Adrenal gland (tissue), 9 donors: ENCODE measurements at regions not wholly inside any gene's neighbourhood (a gene's known extent, or its start where the extent isn't known, plus 50 kb on each side); places are given as distances from the start of the nearest gene placed in this dataset.

ENCODE experiments used
- DNase-seq, 7 donors: peaks; one replicate each; pipeline ENCODE4 v3.0.0-alpha.2; 2019 to 2020
- H3K27ac ChIP-seq, 5 donors: fragments of 200-600 bp; sonication (generic) in 4 of 5; 1 replicate in 3 of 5; 2 replicates in 2 of 5; pipeline versions ENCODE4 v1.5.1 to v1.8.0; 2016 to 2020; ENCODE audit warnings: mild to moderate bottlenecking in 1 of 5
- H3K27me3 ChIP-seq: fragments of 200-600 bp; 2 replicates; pipeline ENCODE4 v1.8.0; 2021
- H3K36me3 ChIP-seq, 2 donors: fragments of 200-600 bp; replicated peaks in 1 of 2; 1 replicate in 1 of 2; 2 replicates in 1 of 2; pipeline versions ENCODE4 v1.5.1 to v1.8.0; 2018 to 2022
- H3K4me1 ChIP-seq, 2 donors: fragments of 200-600 bp; replicated peaks in 1 of 2; 1 replicate in 1 of 2; 2 replicates in 1 of 2; pipeline versions ENCODE4 v1.5.1 to v1.8.0; 2018 to 2021
- H3K4me3 ChIP-seq, 4 donors: fragments of 200-600 bp; sonication (generic) in 3 of 4; one replicate each; pipeline ENCODE4 v1.5.1; 2016 to 2018
- H3K9me3 ChIP-seq, 3 donors: fragments of 200-600 bp; sonication (generic) in 1 of 3; replicated peaks in 1 of 3; 1 replicate in 2 of 3; 2 replicates in 1 of 3; pipeline versions ENCODE4 v1.5.1 to v1.8.0; 2016 to 2021
- POLR2A ChIP-seq, 2 donors: fragments of 450-650 bp; IDR thresholded peaks; one replicate each; pipeline ENCODE4 v1.6.1; 2017; ENCODE audit warnings: antibody characterized with exemption in 2 of 2, mild to moderate bottlenecking in 2 of 2, moderate library complexity in 1 of 2
- WGBS, 4 donors: extraction: QIAGEN DNeasy Blood & Tissue Kit in 2 of 4; methylation state at CpG; one replicate each; pipeline versions ENCODE4 v1.1.5 to v1.1.7; 2013 to 2017; 5-methylcytosine and 5-hydroxymethylcytosine counted together
- intact Hi-C, 2 donors: fragments of 100-400 bp; cut with DNase I; formaldehyde crosslinking; loops; one replicate each; pipeline versions ENCODE4 v1.14.1 to v1.15.0; 2022 to 2023
- TF ChIP-seq, protein P1 (sequence below), 6 experiments: fragments of 450-650 bp in 4 of 6; fragments of 200-600 bp in 2 of 6; sonication (generic) in 1 of 6; IDR thresholded peaks; 1 replicate in 5 of 6; 2 replicates in 1 of 6; pipeline versions ENCODE4 v1.5.1 to v1.8.0; 2016 to 2021; ENCODE audit warnings: antibody characterized with exemption in 6 of 6, mild to moderate bottlenecking in 2 of 6, moderate library complexity in 1 of 6
- donor health status: healthy with polysubstance abuse.
- donor health status: Bipolar disorder and iron deficiency.
- donor health status: DM: yes; HTN: yes; CAD: no.
- donor health status: DM: no; HTN: no; CAD: no.
- donor health status: DM: no; HTN: no; CAD: no.

DNA sequence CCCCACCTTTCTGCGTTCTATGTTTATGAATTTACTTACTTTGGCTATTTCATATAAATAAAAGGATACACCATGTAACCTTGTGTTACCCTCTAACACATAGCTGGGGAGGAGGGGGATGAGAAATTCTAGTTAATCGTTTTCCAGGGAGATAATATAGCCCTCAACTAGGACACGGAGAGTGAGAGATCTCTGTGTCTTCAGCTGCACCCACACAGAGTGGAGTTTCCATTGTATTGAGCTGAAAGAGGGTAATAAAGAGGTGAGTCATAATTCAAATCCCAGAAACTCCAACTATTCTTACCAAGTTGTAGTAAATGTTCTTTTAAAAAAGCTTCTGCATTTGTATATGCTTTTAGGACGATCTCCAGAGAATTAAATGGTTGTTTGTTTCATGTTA, 110.1 kb upstream of the SULT1C3 start:
- Histone ChIP-seq H3K27me3 (no peaks in the 10 kb centered on the region), H3K4me1 (peaks cover 0 to 4% of the 10 kb centered on the region in 2 donors), H3K36me3 (no peaks in the 10 kb centered on the region), H3K4me3 (no peak overlapping the region), H3K9me3 (no peaks in the 10 kb centered on the region), H3K27ac (no peak overlapping the region)
- intact Hi-C loops, result no loop called here
- WGBS, 4 donors, result 41 to 51% (median 46%) methylated on average over 4 of the region's 4 CpGs
- TF ChIP-seq, protein P1, sequence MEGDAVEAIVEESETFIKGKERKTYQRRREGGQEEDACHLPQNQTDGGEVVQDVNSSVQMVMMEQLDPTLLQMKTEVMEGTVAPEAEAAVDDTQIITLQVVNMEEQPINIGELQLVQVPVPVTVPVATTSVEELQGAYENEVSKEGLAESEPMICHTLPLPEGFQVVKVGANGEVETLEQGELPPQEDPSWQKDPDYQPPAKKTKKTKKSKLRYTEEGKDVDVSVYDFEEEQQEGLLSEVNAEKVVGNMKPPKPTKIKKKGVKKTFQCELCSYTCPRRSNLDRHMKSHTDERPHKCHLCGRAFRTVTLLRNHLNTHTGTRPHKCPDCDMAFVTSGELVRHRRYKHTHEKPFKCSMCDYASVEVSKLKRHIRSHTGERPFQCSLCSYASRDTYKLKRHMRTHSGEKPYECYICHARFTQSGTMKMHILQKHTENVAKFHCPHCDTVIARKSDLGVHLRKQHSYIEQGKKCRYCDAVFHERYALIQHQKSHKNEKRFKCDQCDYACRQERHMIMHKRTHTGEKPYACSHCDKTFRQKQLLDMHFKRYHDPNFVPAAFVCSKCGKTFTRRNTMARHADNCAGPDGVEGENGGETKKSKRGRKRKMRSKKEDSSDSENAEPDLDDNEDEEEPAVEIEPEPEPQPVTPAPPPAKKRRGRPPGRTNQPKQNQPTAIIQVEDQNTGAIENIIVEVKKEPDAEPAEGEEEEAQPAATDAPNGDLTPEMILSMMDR (IDR thresholded peaks at IDR 0.05), result no peak
- TF ChIP-seq POLR2A (IDR thresholded peaks at IDR 0.05), result no peak
- DNase-seq, result no peak

DNA sequence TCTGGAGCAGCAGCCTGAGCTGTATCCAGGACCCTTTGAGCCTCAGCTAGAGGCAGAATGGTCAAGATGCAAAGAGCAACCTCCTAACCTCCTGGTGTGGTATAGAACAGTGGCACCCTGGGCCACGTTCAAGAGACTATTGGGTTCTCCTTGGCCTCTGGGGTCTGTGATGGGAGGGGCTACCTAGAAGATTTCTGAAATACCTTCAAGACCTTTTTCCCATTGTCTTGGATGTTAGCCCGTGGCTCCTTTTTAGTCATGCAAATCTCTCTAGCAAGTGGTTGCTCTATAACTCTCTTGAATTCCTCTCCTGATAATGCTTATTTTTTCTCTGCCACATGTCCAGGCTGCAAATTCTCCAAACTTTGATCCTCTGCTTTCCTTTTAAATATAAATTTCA, 106.3 kb upstream of the SULT1C3 start:
- TF ChIP-seq, protein P1 (IDR thresholded peaks at IDR 0.05), result no peak
- TF ChIP-seq POLR2A (IDR thresholded peaks at IDR 0.05), result no peak

DNA sequence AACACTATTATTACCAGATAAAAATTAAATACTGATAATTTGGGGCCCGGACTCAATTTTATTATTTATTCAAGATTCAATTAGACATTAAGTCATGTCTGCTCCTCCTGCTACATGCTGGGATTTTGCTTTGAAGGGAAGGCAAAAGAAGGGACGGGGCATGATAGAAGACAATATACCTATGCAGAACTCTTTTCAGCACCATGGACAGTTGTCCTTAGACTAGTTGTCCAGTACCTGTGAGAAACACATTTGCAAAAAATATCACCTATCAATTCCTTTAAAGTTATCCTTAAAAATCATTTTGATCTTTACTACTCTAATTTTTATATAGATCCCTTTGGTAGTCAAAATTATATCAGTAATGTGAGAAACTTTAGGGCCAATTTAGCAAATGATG, 100.2 kb upstream of the SULT1C3 start:
- Histone ChIP-seq H3K36me3 (no peaks in the 10 kb centered on the region), H3K27me3 (no peaks in the 10 kb centered on the region), H3K27ac (no peak overlapping the region), H3K9me3 (no peaks in the 10 kb centered on the region), H3K4me3 (no peak overlapping the region), H3K4me1 (no peaks in the 10 kb centered on the region)
- intact Hi-C loops, result no loop called here
- DNase-seq, result no peak
- TF ChIP-seq, protein P1 (IDR thresholded peaks at IDR 0.05), result no peak
- TF ChIP-seq POLR2A (IDR thresholded peaks at IDR 0.05), result no peak
- WGBS, 4 donors, result 34 to 42% (median 34%) methylated on average over 2 of the region's 2 CpGs

More for the DNA sequence above, 106.3 kb upstream of the SULT1C3 start:
- no peaks in the 10 kb centered on the region for H3K4me1 ChIP-seq
- H3K27ac ChIP-seq, result no peak overlapping the region
- no peaks in the 10 kb centered on the region for H3K27me3 ChIP-seq
- intact Hi-C loops, result no loop called here
- no peaks in the 10 kb centered on the region for H3K36me3 ChIP-seq
- H3K9me3 ChIP-seq, result no peaks in the 10 kb centered on the region
- no peak for DNase-seq
- WGBS, 4 donors, result 69 to 85% (median 78%) methylated on average over 2 of the region's 2 CpGs
- H3K4me3 ChIP-seq, result no peak overlapping the region

DNA sequence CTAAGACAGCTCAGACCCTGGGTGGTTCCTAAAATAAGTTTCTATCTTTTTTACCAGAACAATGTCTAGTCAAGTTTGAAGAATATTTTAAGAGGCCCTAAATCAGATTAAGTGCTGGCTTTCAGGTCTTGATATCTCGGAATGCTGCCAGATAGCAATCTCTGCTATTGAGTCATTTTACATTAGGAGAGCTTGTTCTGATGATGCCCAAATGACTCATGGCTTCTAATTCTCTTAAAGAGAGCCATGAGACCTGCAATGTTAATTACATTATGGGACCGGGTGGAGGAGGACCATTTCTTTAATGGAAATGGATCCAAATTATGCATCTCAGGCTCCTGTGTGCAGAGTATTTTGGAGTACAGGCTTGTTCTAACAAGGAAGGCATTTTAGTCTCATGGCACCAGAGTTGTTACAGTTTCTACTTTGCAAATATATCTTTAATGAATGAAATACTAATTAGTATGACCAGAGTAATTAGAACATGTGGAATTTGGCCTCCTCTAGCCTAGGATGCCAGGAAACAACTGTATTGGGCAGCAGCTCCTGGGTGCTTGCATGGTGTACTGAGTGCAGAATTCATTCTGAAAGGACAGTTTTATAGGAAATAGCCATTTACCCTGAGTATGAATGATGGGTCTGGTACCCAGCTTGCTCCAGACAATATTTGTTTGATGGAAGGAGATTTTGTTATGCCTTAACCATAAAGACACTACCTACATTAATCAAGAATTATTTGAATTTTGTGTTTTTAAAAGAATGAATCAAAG, 94.0 kb upstream of the SULT1C3 start:
- 51 to 63% (median 59%) methylated on average over 2 of the region's 2 CpGs for WGBS, 4 donors
- Histone ChIP-seq H3K27ac (no peak overlapping the region), H3K4me1 (no peaks in the 10 kb centered on the region), H3K9me3 (no peaks in the 10 kb centered on the region), H3K36me3 (no peaks in the 10 kb centered on the region), H3K27me3 (no peaks in the 10 kb centered on the region), H3K4me3 (no peak overlapping the region)
- TF ChIP-seq, protein P1 (IDR thresholded peaks at IDR 0.05), result no peak
- TF ChIP-seq POLR2A (IDR thresholded peaks at IDR 0.05), result no peak
- intact Hi-C loops, result no loop called here
- no peak for DNase-seq
